ENCODE measurements at regions not wholly inside any gene's neighbourhood (a gene's known extent, or its start where the extent isn't known, plus 50 kb on each side); places are given as distances from the start of the nearest gene placed in this dataset.

- DNase-seq (ENCODE audit: low read depth in 3 of 3) = no peak
Observed at GRCh38 chr3:13963137-13963886, 83.4 kb upstream of the WNT7A start.

GRCh38 chr3:13954741-13955483, 75.0 kb upstream of the WNT7A start:
- DNase-seq (ENCODE audit: low read depth in 3 of 3) = no peak

GRCh38 chr3:13954266-13954665, 74.4 kb upstream of the WNT7A start:
- no peak for DNase-seq (ENCODE audit: low read depth in 3 of 3)

- no peak for DNase-seq (ENCODE audit: low read depth in 3 of 3)
Observed at GRCh38 chr3:13951184-13951583, 71.3 kb upstream of the WNT7A start.

GRCh38 chr3:13950042-13950441, 70.2 kb upstream of the WNT7A start:
- DNase-seq (ENCODE audit: low read depth in 3 of 3) = no peak

GRCh38 chr3:13947912-13948311, 68.0 kb upstream of the WNT7A start:
- DNase-seq (ENCODE audit: low read depth in 3 of 3) = no peak

GRCh38 chr3:13939206-13939605, 59.3 kb upstream of the WNT7A start:
- DNase-seq (ENCODE audit: low read depth in 3 of 3) = no peak

GRCh38 chr3:13937131-13937530, 57.3 kb upstream of the WNT7A start:
- DNase-seq (ENCODE audit: low read depth in 3 of 3) = no peak

GRCh38 chr3:13935494-13936094, 55.7 kb upstream of the WNT7A start:
- DNase-seq (ENCODE audit: low read depth in 3 of 3) = no peak

GRCh38 chr3:13934813-13935212, 54.9 kb upstream of the WNT7A start:
- DNase-seq (ENCODE audit: low read depth in 3 of 3) = no peak

GRCh38 chr3:13934315-13934714, 54.4 kb upstream of the WNT7A start:
- DNase-seq (ENCODE audit: low read depth in 3 of 3) = no peak

- peak in 1 of 3 experiments; percentile 11 for DNase-seq (ENCODE audit: low read depth in 3 of 3)
Observed at GRCh38 chr3:13932578-13933295, 52.9 kb upstream of the WNT7A start.

GRCh38 chr3:13931172-13931571, 51.3 kb upstream of the WNT7A start:
- no peak for DNase-seq (ENCODE audit: low read depth in 3 of 3)
